ENCODE measurements at regions not wholly inside any gene's neighbourhood (a gene's known extent, or its start where the extent isn't known, plus 50 kb on each side); places are given as distances from the start of the nearest gene placed in this dataset.

GRCh38 chr1:115924770-115925169 lies 51.5 kb upstream of the SLC22A15 start:
- TF ChIP-seq MYNN (CRISPR knock-in tag; IDR thresholded peaks at IDR 0.05; ENCODE audit: low read depth) (no peak), GABPA (IDR thresholded peaks at IDR 0.05; ENCODE audit: low read depth, low read length) (no peak), GABPA (CRISPR knock-in tag; IDR thresholded peaks at IDR 0.05; ENCODE audit: low read depth) (no peak), EP300 (IDR thresholded peaks at IDR 0.05; ENCODE audit: low read depth in 2 of 2, low read length in 2 of 2) (no peak), EP300 (CRISPR knock-in tag; IDR thresholded peaks at IDR 0.05; ENCODE audit: borderline replicate concordance) (no peak), CBX1 (IDR thresholded peaks at IDR 0.05; ENCODE audit: low read depth) (no peak), TFE3 (CRISPR knock-in tag; IDR thresholded peaks at IDR 0.05) (no peak), CAMTA2 (CRISPR knock-in tag; IDR thresholded peaks at IDR 0.05; ENCODE audit: borderline replicate concordance) (no peak), BHLHE40 (IDR thresholded peaks at IDR 0.05; ENCODE audit: low read length) (no peak)
